Liver (tissue), 8 donors: ENCODE measurements at regions not wholly inside any gene's neighbourhood (a gene's known extent, or its start where the extent isn't known, plus 50 kb on each side); places are given as distances from the start of the nearest gene placed in this dataset.
"Not testable (repeated sequence)": the region's sequence is repeated elsewhere in the genome, so short reads cannot be mapped to it uniquely, and the experiment has no call there.

Experiments
- DNase-seq: peaks from one replicate; pipeline ENCODE4 v3.0.0-alpha.2; 2017; ENCODE audit warnings: low spot score
- H3K27ac ChIP-seq, 2 donors: one replicate each; pipeline ENCODE4 v1.7.0; 2013; ENCODE audit warnings: inconsistent platforms in 2 of 2, low read length in 2 of 2, control low read depth in 1 of 2, low read depth in 1 of 2, mild to moderate bottlenecking in 1 of 2
- H3K27me3 ChIP-seq, 4 donors: one replicate each; pipeline versions ENCODE4 v1.6.1 to v1.7.0; 2013; ENCODE audit warnings: low read length in 3 of 4, inconsistent platforms in 1 of 4, mild to moderate bottlenecking in 1 of 4, moderate library complexity in 1 of 4; ENCODE audit not compliant: control insufficient read depth in 4 of 4, insufficient read depth in 4 of 4
- H3K36me3 ChIP-seq, 4 donors: one replicate each; pipeline versions ENCODE4 v1.6.1 to v1.7.0; 2013; ENCODE audit warnings: low read length in 3 of 4, mild to moderate bottlenecking in 3 of 4, low read depth in 1 of 4, moderate library complexity in 1 of 4; ENCODE audit not compliant: control insufficient read depth in 4 of 4, insufficient read depth in 3 of 4
- H3K4me1 ChIP-seq, 4 donors: one replicate each; pipeline versions ENCODE4 v1.6.1 to v1.7.0; 2013; ENCODE audit warnings: low read length in 3 of 4, mild to moderate bottlenecking in 3 of 4, moderate library complexity in 1 of 4; ENCODE audit not compliant: control insufficient read depth in 4 of 4, insufficient read depth in 4 of 4
- H3K4me3 ChIP-seq, 3 donors: one replicate each; pipeline versions ENCODE4 v1.6.1 to v1.7.0; 2013; ENCODE audit warnings: low read length in 3 of 3, control low read depth in 1 of 3, low read depth in 1 of 3, mild to moderate bottlenecking in 1 of 3
- H3K9ac ChIP-seq, 2 donors: one replicate each; pipeline ENCODE4 v1.7.0; 2013; ENCODE audit warnings: low read length in 2 of 2, mild to moderate bottlenecking in 2 of 2, moderate library complexity in 2 of 2, control low read depth in 1 of 2, low read depth in 1 of 2
- H3K9me3 ChIP-seq, 4 donors: one replicate each; pipeline versions ENCODE4 v1.6.1 to v1.7.0; 2013; ENCODE audit warnings: low read length in 3 of 4; ENCODE audit not compliant: control insufficient read depth in 4 of 4
- CTCF ChIP-seq: fragments of 150-350 bp; IDR thresholded peaks from 2 replicates; pipeline ENCODE4 v1.5.1; 2017; ENCODE audit warnings: improper control_type of control experiment, low read depth, low read length; ENCODE audit not compliant: missing input control
- EGR1 ChIP-seq, 2 donors: IDR thresholded peaks; 2 replicates each; pipeline ENCODE4 v1.6.1; 2016 to 2018; ENCODE audit warnings: antibody characterized with exemption in 2 of 2, low read depth in 2 of 2
- FOXA1 ChIP-seq: IDR thresholded peaks from 2 replicates; pipeline ENCODE4 v1.6.1; 2016; ENCODE audit warnings: antibody characterized with exemption
- FOXA2 ChIP-seq: IDR thresholded peaks from 2 replicates; pipeline ENCODE4 v1.6.1; 2016; ENCODE audit warnings: antibody characterized with exemption
- GABPA ChIP-seq, 2 donors: IDR thresholded peaks in 1 of 2; conservative IDR thresholded peaks in 1 of 2; 2 replicates each; pipeline ENCODE4 v1.6.1; 2016; ENCODE audit warnings: antibody characterized with exemption in 2 of 2, mild to moderate bottlenecking in 1 of 2, moderate library complexity in 1 of 2
- HNF4A ChIP-seq, 2 donors: conservative IDR thresholded peaks; 2 replicates each; pipeline ENCODE4 v1.6.1; 2016; ENCODE audit warnings: antibody characterized with exemption in 2 of 2, mild to moderate bottlenecking in 2 of 2
- HNF4G ChIP-seq: IDR thresholded peaks from 2 replicates; pipeline ENCODE4 v1.6.1; 2016; ENCODE audit warnings: antibody characterized with exemption
- JUND ChIP-seq, 2 donors: IDR thresholded peaks; 2 replicates each; pipeline ENCODE4 v1.6.1; 2016; ENCODE audit warnings: antibody characterized with exemption in 2 of 2
- MAX ChIP-seq: IDR thresholded peaks from 2 replicates; pipeline ENCODE4 v1.6.1; 2016; ENCODE audit warnings: antibody characterized with exemption
- NR2F2 ChIP-seq: IDR thresholded peaks from 2 replicates; pipeline ENCODE4 v1.6.1; 2016; ENCODE audit warnings: antibody characterized with exemption
- RXRA ChIP-seq, 2 donors: IDR thresholded peaks; 2 replicates each; pipeline ENCODE4 v1.6.1; 2017 to 2018; ENCODE audit warnings: antibody characterized with exemption in 2 of 2, mild to moderate bottlenecking in 1 of 2
- SP1 ChIP-seq: IDR thresholded peaks from 2 replicates; pipeline ENCODE4 v1.6.1; 2018; ENCODE audit warnings: antibody characterized with exemption, mild to moderate bottlenecking
- TAF1 ChIP-seq: conservative IDR thresholded peaks from 2 replicates; pipeline ENCODE4 v1.6.1; 2016; ENCODE audit warnings: antibody characterized with exemption, mild to moderate bottlenecking
- YY1 ChIP-seq: IDR thresholded peaks from 2 replicates; pipeline ENCODE4 v1.6.1; 2016; ENCODE audit warnings: antibody characterized with exemption, mild to moderate bottlenecking
- WGBS: extraction: QIAGEN DNeasy Blood & Tissue Kit; methylation state at CpG from one replicate; pipeline ENCODE4 v1.1.7; 2013; 5-methylcytosine and 5-hydroxymethylcytosine counted together
- TF ChIP-seq, protein P1 (sequence below): IDR thresholded peaks from 2 replicates; pipeline ENCODE4 v1.6.1; 2016; ENCODE audit warnings: antibody characterized with exemption
- TF ChIP-seq, protein P2 (sequence below): IDR thresholded peaks from 2 replicates; pipeline ENCODE4 v1.6.1; 2016; ENCODE audit warnings: antibody characterized with exemption
- TF ChIP-seq, protein P3 (sequence below): IDR thresholded peaks from 2 replicates; pipeline ENCODE4 v1.6.1; 2016; ENCODE audit warnings: antibody characterized with exemption, mild to moderate bottlenecking
- donor health status: healthy.
- donor health status: healthy.
- donor health status: healthy.
- donor health status: healthy.
- donor health status: healthy.

DNA sequence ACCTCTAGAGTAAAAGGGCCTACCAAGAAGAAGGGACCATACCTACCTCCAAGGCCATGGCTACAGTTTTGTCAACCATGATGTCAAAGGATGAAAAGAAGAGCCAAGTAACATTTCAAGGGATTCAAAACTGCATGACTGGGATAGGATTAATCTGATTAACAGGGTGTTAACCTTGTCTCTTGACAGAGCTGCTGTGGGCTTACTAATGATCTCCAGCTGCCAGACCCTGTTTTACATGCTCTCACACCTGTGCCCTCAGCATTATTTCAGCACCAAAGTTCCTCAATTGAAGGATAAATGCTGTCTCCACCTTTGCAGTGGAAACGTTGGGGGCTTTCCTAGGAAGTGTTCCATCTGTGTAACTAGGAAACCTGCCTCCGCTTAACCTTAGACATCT lies 78.3 kb downstream of the DMAC1 start:
- no peak for TF ChIP-seq SP1
- TF ChIP-seq, protein P1, sequence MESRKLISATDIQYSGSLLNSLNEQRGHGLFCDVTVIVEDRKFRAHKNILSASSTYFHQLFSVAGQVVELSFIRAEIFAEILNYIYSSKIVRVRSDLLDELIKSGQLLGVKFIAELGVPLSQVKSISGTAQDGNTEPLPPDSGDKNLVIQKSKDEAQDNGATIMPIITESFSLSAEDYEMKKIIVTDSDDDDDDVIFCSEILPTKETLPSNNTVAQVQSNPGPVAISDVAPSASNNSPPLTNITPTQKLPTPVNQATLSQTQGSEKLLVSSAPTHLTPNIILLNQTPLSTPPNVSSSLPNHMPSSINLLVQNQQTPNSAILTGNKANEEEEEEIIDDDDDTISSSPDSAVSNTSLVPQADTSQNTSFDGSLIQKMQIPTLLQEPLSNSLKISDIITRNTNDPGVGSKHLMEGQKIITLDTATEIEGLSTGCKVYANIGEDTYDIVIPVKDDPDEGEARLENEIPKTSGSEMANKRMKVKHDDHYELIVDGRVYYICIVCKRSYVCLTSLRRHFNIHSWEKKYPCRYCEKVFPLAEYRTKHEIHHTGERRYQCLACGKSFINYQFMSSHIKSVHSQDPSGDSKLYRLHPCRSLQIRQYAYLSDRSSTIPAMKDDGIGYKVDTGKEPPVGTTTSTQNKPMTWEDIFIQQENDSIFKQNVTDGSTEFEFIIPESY, result no peak
- TF ChIP-seq, protein P2, sequence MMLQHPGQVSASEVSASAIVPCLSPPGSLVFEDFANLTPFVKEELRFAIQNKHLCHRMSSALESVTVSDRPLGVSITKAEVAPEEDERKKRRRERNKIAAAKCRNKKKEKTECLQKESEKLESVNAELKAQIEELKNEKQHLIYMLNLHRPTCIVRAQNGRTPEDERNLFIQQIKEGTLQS, result no peak
- TF ChIP-seq, protein P3, sequence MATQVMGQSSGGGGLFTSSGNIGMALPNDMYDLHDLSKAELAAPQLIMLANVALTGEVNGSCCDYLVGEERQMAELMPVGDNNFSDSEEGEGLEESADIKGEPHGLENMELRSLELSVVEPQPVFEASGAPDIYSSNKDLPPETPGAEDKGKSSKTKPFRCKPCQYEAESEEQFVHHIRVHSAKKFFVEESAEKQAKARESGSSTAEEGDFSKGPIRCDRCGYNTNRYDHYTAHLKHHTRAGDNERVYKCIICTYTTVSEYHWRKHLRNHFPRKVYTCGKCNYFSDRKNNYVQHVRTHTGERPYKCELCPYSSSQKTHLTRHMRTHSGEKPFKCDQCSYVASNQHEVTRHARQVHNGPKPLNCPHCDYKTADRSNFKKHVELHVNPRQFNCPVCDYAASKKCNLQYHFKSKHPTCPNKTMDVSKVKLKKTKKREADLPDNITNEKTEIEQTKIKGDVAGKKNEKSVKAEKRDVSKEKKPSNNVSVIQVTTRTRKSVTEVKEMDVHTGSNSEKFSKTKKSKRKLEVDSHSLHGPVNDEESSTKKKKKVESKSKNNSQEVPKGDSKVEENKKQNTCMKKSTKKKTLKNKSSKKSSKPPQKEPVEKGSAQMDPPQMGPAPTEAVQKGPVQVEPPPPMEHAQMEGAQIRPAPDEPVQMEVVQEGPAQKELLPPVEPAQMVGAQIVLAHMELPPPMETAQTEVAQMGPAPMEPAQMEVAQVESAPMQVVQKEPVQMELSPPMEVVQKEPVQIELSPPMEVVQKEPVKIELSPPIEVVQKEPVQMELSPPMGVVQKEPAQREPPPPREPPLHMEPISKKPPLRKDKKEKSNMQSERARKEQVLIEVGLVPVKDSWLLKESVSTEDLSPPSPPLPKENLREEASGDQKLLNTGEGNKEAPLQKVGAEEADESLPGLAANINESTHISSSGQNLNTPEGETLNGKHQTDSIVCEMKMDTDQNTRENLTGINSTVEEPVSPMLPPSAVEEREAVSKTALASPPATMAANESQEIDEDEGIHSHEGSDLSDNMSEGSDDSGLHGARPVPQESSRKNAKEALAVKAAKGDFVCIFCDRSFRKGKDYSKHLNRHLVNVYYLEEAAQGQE, result no peak
- no peak for TF ChIP-seq TAF1
- no peak for TF ChIP-seq YY1
- no peak for TF ChIP-seq MAX
- no peak for TF ChIP-seq EGR1 (IDR thresholded peaks at IDR 0.05; ENCODE audit: low read depth in 2 of 2)
- no peak for TF ChIP-seq FOXA2
- TF ChIP-seq HNF4A (conservative IDR thresholded peaks at IDR 0.05), result no peak
- TF ChIP-seq FOXA1, result no peak
- TF ChIP-seq HNF4G, result no peak
- TF ChIP-seq JUND (IDR thresholded peaks at IDR 0.05), result no peak
- no peak for TF ChIP-seq NR2F2
- no peak for TF ChIP-seq RXRA (IDR thresholded peaks at IDR 0.05)
- no peak for TF ChIP-seq GABPA (IDR thresholded peaks at IDR 0.05 in 1 of 2, conservative IDR thresholded peaks at IDR 0.05 in 1 of 2)
- no peak for TF ChIP-seq CTCF
- Histone ChIP-seq H3K9me3 (no peaks in the 10 kb centered on the region), H3K36me3 (no peaks in the 10 kb centered on the region), H3K27me3 (no peaks in the 10 kb centered on the region), H3K27ac (no peak overlapping the region), H3K4me1 (no peaks in the 10 kb centered on the region), H3K4me3 (no peak overlapping the region), H3K9ac (no peak overlapping the region)
- 72% methylated on average over 2 of the region's 2 CpGs for WGBS
- no peak for DNase-seq

DNA sequence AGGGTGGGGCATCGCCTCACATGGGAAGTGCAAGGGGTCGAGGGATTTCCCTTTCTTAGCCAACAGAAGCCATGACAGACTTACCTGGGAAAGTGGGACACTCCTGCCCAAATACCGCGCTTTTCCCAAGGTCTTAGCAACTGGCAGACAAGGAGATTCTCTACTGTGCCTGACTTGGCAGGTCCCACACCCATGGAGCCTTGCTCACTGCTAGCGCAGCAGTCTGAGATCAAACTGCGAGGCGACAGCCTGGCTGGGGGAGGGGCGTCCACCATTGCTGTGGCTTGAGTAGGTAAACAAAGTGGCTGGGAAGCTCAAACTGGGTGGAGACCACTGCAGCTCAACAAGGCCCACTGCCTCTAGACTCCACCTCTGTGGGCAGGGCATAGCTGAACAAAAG lies 86.5 kb downstream of the DMAC1 start:
- H3K36me3 ChIP-seq, H3K4me3 ChIP-seq, H3K27me3 ChIP-seq, H3K9ac ChIP-seq, H3K4me1 ChIP-seq, DNase-seq, H3K27ac ChIP-seq, H3K9me3 ChIP-seq: not testable (repeated sequence)
- WGBS, result 85% methylated on average over 8 of the region's 8 CpGs
